ENCODE measurements at regions not wholly inside any gene's neighbourhood (a gene's known extent, or its start where the extent isn't known, plus 50 kb on each side); places are given as distances from the start of the nearest gene placed in this dataset.

DNA sequence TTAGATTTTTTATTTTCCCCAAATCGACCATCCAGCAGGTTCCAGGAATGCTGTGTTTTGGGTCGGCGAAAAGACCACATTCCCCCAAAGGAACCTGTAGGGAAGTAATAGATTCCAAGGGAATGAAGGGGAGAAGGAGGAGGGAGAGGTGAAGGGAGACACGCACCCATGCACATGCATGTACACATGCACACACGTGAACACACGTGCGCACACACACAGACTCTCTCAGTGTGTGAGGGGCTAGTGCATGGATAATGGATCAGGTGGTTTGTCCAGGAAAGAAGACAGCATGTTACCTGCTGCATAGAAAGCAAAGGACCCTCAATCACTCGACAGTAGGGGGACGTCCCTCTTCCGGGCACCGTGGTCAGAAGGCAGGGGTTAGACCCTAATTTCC, 52.4 kb upstream of the PDE10A start:
- Histone ChIP-seq H3K9me3 (no peaks in the 10 kb centered on the region), H3K27ac (no peak overlapping the region), H3K27me3 (no peaks in the 10 kb centered on the region), H3K9ac (ENCODE audit: low read depth in 2 of 2, low read length in 2 of 2) (no peak overlapping the region), H3K4me3 (no peak overlapping the region), H3K4me1 (no peaks in the 10 kb centered on the region), H3K36me3 (no peaks in the 10 kb centered on the region)
- TF ChIP-seq, protein P1, sequence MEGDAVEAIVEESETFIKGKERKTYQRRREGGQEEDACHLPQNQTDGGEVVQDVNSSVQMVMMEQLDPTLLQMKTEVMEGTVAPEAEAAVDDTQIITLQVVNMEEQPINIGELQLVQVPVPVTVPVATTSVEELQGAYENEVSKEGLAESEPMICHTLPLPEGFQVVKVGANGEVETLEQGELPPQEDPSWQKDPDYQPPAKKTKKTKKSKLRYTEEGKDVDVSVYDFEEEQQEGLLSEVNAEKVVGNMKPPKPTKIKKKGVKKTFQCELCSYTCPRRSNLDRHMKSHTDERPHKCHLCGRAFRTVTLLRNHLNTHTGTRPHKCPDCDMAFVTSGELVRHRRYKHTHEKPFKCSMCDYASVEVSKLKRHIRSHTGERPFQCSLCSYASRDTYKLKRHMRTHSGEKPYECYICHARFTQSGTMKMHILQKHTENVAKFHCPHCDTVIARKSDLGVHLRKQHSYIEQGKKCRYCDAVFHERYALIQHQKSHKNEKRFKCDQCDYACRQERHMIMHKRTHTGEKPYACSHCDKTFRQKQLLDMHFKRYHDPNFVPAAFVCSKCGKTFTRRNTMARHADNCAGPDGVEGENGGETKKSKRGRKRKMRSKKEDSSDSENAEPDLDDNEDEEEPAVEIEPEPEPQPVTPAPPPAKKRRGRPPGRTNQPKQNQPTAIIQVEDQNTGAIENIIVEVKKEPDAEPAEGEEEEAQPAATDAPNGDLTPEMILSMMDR (IDR thresholded peaks at IDR 0.05), result no peak
- DNase-seq, result no peak
- intact Hi-C loops (cut with DNase I), result no loop called here

DNA sequence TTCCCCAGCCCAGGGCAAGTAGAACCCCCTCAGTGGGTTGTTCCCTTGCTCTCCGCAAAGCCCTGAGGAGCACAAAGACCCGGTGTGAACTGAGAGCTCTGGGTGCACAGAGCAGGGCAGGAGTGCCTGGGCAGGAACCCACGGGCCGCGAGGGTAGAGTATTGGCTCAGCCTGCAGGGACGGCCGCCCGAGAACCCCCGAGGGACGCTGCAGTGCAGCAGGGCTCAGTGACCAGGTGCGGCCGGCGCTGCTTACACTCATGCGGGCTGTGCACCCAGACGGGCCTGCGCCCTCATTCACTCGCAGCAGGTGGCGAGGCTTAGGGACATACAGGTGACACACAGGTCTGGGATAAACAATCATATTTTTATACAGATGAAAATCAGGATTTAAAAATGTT, 51.9 kb upstream of the PDE10A start:
- H3K9me3 ChIP-seq, result no peaks in the 10 kb centered on the region
- no peak overlapping the region for H3K4me3 ChIP-seq
- no peaks in the 10 kb centered on the region for H3K36me3 ChIP-seq
- intact Hi-C loops (cut with DNase I), result no loop called here
- no peaks in the 10 kb centered on the region for H3K27me3 ChIP-seq
- H3K4me1 ChIP-seq, result no peaks in the 10 kb centered on the region
- TF ChIP-seq, protein P1 (IDR thresholded peaks at IDR 0.05), result no peak
- no peak overlapping the region for H3K9ac ChIP-seq (ENCODE audit: low read depth in 2 of 2, low read length in 2 of 2)
- DNase-seq, result no peak
- no peak overlapping the region for H3K27ac ChIP-seq

DNA sequence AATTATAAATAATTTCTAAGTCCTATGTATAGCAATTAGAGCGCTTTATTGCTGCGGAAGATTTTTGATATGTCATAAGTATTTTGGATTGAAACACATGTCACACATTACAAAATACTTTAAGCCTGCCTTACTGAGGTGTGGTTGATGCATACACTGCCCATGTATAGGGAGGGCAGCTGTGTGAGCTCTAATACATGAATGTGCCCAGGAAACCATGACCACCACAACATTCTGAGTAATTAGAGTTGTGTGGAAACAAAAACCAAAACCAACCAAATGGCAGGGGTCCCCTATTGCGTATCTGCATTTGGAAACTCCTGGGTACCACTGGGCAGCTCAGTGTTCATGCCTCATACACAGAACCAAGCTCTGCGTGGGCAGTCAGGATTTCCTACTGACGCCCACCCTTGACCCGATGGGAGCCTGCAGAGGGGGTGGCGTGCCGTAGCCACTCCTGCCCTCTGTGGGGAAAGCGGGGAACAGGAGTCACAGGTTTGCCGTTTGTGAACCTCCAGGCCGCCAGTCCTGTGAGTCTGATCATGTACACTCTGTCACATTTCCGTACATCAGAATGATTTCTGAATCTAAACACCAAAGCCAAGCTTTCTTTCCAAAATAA, 50.9 kb upstream of the PDE10A start:
- H3K36me3 ChIP-seq, result no peaks in the 10 kb centered on the region
- no peaks in the 10 kb centered on the region for H3K27me3 ChIP-seq
- H3K4me3 ChIP-seq, result no peak overlapping the region
- no peak for DNase-seq
- TF ChIP-seq, protein P1 (IDR thresholded peaks at IDR 0.05), result no peak
- H3K4me1 ChIP-seq, result no peaks in the 10 kb centered on the region
- intact Hi-C loops (cut with DNase I), result no loop called here
- H3K9ac ChIP-seq (ENCODE audit: low read depth in 2 of 2, low read length in 2 of 2), result no peak overlapping the region
- H3K9me3 ChIP-seq, result no peaks in the 10 kb centered on the region
- H3K27ac ChIP-seq, result no peak overlapping the region

All from colonic mucosa (tissue), 4 donors.